PC-3 (cell line): ENCODE measurements at regions not wholly inside any gene's neighbourhood (a gene's known extent, or its start where the extent isn't known, plus 50 kb on each side); places are given as distances from the start of the nearest gene placed in this dataset.

Experiments
- ATAC-seq: fragments of 200-7000 bp; cut with Tn5 transposase; 2 replicates; pipeline ENCODE4 v1.9.1; 2020; ENCODE audit warnings: mild to moderate bottlenecking, moderate library complexity
- BruUV-seq: library from RNA; stranded (reverse); fragments of 400-500 nt; replicated peaks from 2 replicates; lab custom pipeline; 2021; lab: Mats Ljungman, UMichigan
- CTCF ChIA-PET: fragments of 300-600 bp; sonication (Branson Sonifier 250); formaldehyde crosslinking; loops from one replicate; lab custom pipeline; 2022; ENCODE audit warnings: antibody characterized with exemption; lab: Charles Lee
- POLR2A ChIA-PET: fragments of 300-600 bp; sonication (Branson Sonifier 250); formaldehyde crosslinking; loops from one replicate; lab custom pipeline; 2022; ENCODE audit warnings: antibody characterized with exemption; ENCODE audit not compliant: unreplicated experiment; lab: Charles Lee
- DNase-seq: peaks from one replicate; pipeline ENCODE4 v3.0.0-alpha.2; 2015
- H2AFZ ChIP-seq: fragments of 300-600 bp; sonication (generic); 2 replicates; pipeline ENCODE4 v1.6.0; 2016; ENCODE audit warnings: antibody characterized with exemption, low read length
- H3F3A ChIP-seq: fragments of 300-600 bp; sonication (generic); one replicate; pipeline ENCODE4 v1.6.0; 2017; ENCODE audit warnings: antibody characterized with exemption, low read length, control low read depth, mild to moderate bottlenecking; ENCODE audit not compliant: unreplicated experiment
- H3K27ac ChIP-seq: fragments of 300-600 bp; sonication (generic); 2 replicates; pipeline ENCODE4 v1.5.1; 2016; ENCODE audit warnings: mild to moderate bottlenecking, low read length
- H3K27me3 ChIP-seq: fragments of 300-600 bp; sonication (generic); 2 replicates; pipeline ENCODE4 v1.6.1; 2016; ENCODE audit warnings: low read length, mixed read lengths
- H3K36me3 ChIP-seq: fragments of 300-600 bp; sonication (generic); 2 replicates; pipeline ENCODE4 v1.6.1; 2016; ENCODE audit warnings: low read depth, mixed run types, low read length, mixed read lengths
- H3K4me1 ChIP-seq: fragments of 300-600 bp; sonication (generic); 2 replicates; pipeline ENCODE4 v1.5.1; 2016; ENCODE audit warnings: low read length; ENCODE audit not compliant: insufficient read depth
- H3K4me2 ChIP-seq: fragments of 300-600 bp; sonication (generic); 2 replicates; pipeline ENCODE4 v1.6.0; 2016; ENCODE audit warnings: low read length
- H3K4me3 ChIP-seq: fragments of 300-600 bp; sonication (generic); 2 replicates; pipeline ENCODE4 v1.5.1; 2016; ENCODE audit warnings: mild to moderate bottlenecking, low read length, mixed read lengths
- H3K79me2 ChIP-seq: fragments of 300-600 bp; sonication (generic); 2 replicates; pipeline ENCODE4 v1.6.1; 2017; ENCODE audit warnings: low read length, mixed read lengths
- H3K9ac ChIP-seq: fragments of 300-600 bp; sonication (generic); 2 replicates; pipeline ENCODE4 v1.6.0; 2016; ENCODE audit warnings: mild to moderate bottlenecking, low read length
- H3K9me2 ChIP-seq: fragments of 300-600 bp; sonication (generic); replicated peaks from 2 replicates; pipeline ENCODE4 v1.6.1; 2016; ENCODE audit warnings: mixed run types, low read length, mixed read lengths
- H3K9me3 ChIP-seq: fragments of 300-600 bp; sonication (generic); 2 replicates; pipeline ENCODE4 v1.6.1; 2016; ENCODE audit warnings: low read length, mixed read lengths
- H4K20me1 ChIP-seq: fragments of 300-600 bp; sonication (generic); 2 replicates; pipeline ENCODE4 v1.6.1; 2016; ENCODE audit warnings: low read length, mixed read lengths
- CTCF ChIP-seq: fragments of 300-600 bp; sonication (generic); conservative IDR thresholded peaks from 2 replicates; pipeline ENCODE4 v1.5.1; 2017; ENCODE audit warnings: antibody characterized with exemption, low read depth, mild to moderate bottlenecking, low read length
- EZH2 ChIP-seq: fragments of 300-600 bp; sonication (generic); IDR thresholded peaks from one replicate; pipeline ENCODE4 v1.6.1; 2017; ENCODE audit warnings: antibody characterized with exemption, mild to moderate bottlenecking, low read length; ENCODE audit not compliant: unreplicated experiment
- EZH2phosphoT487 ChIP-seq: fragments of 300-600 bp; sonication (generic); IDR thresholded peaks from 2 replicates; pipeline ENCODE4 v1.6.1; 2018; ENCODE audit warnings: mild to moderate bottlenecking, antibody characterized with exemption, low read length, borderline replicate concordance
- intact Hi-C: fragments of 100-400 bp; cut with micrococcal nuclease; formaldehyde crosslinking; loops from 2 replicates; pipeline ENCODE4 v1.9.0; 2023

- Histone ChIP-seq H3K36me3 (no peaks in the 10 kb centered on the region), H3K9me3 (peaks cover 12% of the 10 kb centered on the region), H3K27ac (no peak overlapping the region), H3K9me2 (no peaks in the 10 kb centered on the region), H3K4me3 (no peak overlapping the region), H3F3A (no peaks in the 10 kb centered on the region), H3K9ac (no peak overlapping the region), H3K27me3 (no peaks in the 10 kb centered on the region), H4K20me1 (no peaks in the 10 kb centered on the region), H3K79me2 (no peaks in the 10 kb centered on the region), H3K4me1 (no peaks in the 10 kb centered on the region), H3K4me2 (no peak overlapping the region), H2AFZ (no peak overlapping the region)
- no peak for TF ChIP-seq CTCF
- TF ChIP-seq EZH2phosphoT487: no peak
- TF ChIP-seq EZH2: no peak
- DNase-seq: no peak
- ATAC-seq: no peak
- no TSS peak for BruUV-seq
- CTCF ChIA-PET: no interaction called here
- intact Hi-C loops: no loop called here
- POLR2A ChIA-PET: no interaction called here
Measured at GRCh38 chr3:74357881-74358280, 256.6 kb downstream of the CNTN3 start.

GRCh38 chr3:74353039-74353438, 261.4 kb downstream of the CNTN3 start:
- ChIA-PET POLR2A (no interaction called here), CTCF (no interaction called here)
- Histone ChIP-seq H3K9me2 (no peaks in the 10 kb centered on the region), H3K4me1 (no peaks in the 10 kb centered on the region), H3K27ac (no peak overlapping the region), H3K36me3 (no peaks in the 10 kb centered on the region), H3K79me2 (no peaks in the 10 kb centered on the region), H3K9me3 (peaks cover 19% of the 10 kb centered on the region), H3K9ac (no peak overlapping the region), H3F3A (no peaks in the 10 kb centered on the region), H3K4me3 (no peak overlapping the region), H3K27me3 (no peaks in the 10 kb centered on the region), H4K20me1 (no peaks in the 10 kb centered on the region), H2AFZ (no peak overlapping the region), H3K4me2 (no peak overlapping the region)
- intact Hi-C loops: no loop called here
- ATAC-seq (no peak), DNase-seq (no peak)
- BruUV-seq: no TSS peak
- no peak for TF ChIP-seq EZH2
- no peak for TF ChIP-seq CTCF
- TF ChIP-seq EZH2phosphoT487: no peak

DNA sequence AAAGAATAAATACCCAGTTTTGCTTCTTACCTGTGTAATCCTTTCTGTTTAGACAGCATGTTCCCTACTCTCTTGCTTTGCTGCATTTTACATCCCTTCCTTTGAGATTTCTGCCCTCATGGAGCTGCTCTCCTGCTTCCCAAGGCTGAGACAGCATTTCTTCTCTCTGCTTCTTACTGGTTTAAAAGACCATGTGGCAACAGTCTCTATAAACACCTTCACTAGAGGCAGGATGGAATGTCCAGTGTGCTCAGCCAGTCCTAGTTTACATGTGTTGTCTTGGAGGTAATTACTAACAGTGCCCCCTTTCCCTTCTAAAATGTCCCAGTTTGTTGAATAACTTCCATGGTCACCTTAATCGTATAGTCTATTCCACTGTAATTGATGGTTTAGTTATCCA, 262.3 kb downstream of the CNTN3 start:
- no peak overlapping the region for H2AFZ ChIP-seq
- H3K27ac ChIP-seq: no peak overlapping the region
- H3K9me3 ChIP-seq: peaks cover 24% of the 10 kb centered on the region
- H4K20me1 ChIP-seq: no peaks in the 10 kb centered on the region
- ChIA-PET POLR2A (no interaction called here), CTCF (no interaction called here)
- H3K9me2 ChIP-seq: no peaks in the 10 kb centered on the region
- TF ChIP-seq CTCF (no peak), EZH2phosphoT487 (no peak), EZH2 (no peak)
- ATAC-seq (no peak), DNase-seq (no peak)
- no peaks in the 10 kb centered on the region for H3K4me1 ChIP-seq
- no peak overlapping the region for H3K4me3 ChIP-seq
- no peaks in the 10 kb centered on the region for H3F3A ChIP-seq
- no peak overlapping the region for H3K9ac ChIP-seq
- intact Hi-C loops: no loop called here
- no peaks in the 10 kb centered on the region for H3K79me2 ChIP-seq
- no peaks in the 10 kb centered on the region for H3K36me3 ChIP-seq
- H3K27me3 ChIP-seq: no peaks in the 10 kb centered on the region
- H3K4me2 ChIP-seq: no peak overlapping the region
- no TSS peak for BruUV-seq
